Activated T-helper 1 cell treated with Interleukin-2 at 50 U/mL for 16 hours (primary cell): ENCODE measurements at regions not wholly inside any gene's neighbourhood (a gene's known extent, or its start where the extent isn't known, plus 50 kb on each side); places are given as distances from the start of the nearest gene placed in this dataset.

Experiments
- DNase-seq: peaks from one replicate; pipeline ENCODE4 v3.0.0-alpha.2; 2020; ENCODE audit warnings: low read depth

DNA sequence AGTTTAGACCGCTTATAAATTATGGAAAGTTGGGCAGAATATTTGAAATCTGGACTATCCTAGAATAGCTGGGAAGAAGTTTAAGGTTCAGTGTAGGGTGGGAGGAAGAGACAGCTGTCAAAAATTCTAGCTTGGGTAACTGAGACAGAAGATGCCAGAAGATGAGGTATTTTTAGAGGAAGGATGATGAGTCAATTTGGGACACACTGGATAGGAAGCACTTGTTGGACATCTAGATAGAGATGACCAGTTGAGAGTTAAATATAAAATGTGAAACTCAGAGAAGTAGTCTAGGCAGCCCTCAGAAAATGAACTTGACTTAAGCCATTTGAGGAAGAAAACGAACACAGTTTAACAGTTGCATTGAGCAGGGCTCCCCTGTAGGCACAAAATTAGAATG is 137.9 kb upstream of the MAP9 start:
- DNase-seq = no peak

DNA sequence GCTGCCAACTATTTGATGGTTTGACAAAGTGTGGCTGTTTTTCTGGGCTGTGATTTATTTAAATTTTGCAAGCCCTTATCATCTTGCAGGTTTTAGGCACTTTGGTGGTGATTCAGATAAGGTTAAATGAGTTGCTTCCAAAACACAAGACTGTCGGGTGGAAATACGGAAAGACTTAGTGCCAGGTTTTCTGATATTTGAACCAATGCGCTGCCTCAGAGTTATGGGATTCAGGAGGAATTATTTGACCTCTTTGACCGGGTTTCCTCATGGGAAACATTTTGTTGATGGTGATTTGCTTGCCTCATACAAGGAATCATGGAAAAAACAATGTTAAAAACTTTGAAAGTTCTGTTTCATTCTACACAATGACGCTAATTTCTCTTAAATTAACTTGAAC is 136.1 kb upstream of the MAP9 start:
- no peak for DNase-seq

DNA sequence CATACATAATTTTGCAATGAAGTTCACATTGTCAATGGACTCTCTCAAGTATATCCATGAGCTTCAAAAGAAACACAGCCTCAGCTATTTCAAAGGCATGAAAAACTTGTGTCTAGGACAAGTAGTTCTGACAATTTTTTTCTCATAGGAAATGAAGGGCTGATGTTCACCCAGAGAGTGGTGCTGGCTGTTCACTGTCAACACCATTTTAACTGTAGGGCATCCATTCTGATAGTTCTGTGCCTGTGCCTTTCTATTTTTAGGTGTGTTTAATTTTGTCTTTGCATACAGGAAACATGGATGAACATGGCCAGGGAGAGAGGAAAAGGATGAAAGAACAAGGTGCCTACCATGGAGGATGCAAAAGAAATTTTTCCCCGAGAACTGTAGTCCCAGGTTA is 135.3 kb upstream of the MAP9 start:
- DNase-seq = no peak

DNA sequence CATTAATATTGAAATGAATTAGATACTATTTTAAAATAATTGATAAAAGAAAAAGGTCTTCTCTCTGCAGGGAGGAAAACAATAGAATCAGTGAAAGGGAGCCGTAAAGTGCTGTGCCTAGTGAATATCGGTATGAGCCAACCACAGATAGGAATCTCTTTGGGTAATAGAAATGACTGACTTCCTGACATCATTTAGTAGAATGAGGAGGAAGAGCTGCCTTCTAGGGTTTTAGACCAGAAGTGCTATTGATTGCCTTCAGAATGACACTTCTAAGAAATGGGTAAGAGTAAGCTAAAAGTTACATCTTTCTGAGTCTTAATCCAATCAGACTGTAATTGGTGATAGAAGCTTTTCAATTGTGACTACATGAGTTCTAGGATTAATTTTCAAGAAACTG is 134.0 kb upstream of the MAP9 start:
- no peak for DNase-seq

DNA sequence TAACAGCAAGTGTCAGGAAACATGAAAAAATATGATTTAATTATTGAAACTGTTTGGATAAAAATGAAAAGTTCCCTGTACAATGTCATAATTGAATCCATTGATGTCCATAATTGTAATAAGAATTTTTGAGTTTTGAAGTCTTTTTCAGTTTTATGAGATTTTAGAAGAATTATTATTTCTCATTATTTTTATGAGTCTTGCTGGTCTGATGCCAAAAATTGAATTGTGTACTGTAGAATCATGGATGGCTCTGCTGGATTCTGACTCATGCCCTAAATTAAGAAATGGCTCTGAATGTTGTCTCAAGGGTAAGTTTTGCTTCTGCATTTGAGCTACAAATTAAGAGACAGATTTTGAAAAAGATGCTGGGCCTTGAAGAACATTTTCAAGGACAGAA is 132.8 kb upstream of the MAP9 start:
- no peak for DNase-seq

DNA sequence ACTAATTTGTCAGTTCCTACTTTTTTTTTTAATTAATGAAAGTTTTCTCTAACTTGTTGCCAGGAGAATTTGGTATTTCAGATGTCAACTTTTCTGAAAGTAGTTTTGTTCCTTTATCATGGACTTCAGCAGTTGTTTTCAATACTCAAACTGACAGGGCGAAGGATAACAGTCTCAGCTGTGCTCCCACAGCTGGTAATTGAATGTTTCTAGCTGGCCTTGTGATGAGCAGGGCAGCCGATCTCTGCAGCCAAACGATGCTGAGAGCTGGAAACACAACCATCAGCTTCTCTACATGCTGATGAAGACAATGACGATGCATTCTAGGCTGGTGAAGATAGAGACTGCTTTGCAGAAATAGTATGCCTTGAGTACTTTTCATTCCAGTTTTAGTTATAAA is 130.0 kb upstream of the MAP9 start:
- DNase-seq = no peak

DNA sequence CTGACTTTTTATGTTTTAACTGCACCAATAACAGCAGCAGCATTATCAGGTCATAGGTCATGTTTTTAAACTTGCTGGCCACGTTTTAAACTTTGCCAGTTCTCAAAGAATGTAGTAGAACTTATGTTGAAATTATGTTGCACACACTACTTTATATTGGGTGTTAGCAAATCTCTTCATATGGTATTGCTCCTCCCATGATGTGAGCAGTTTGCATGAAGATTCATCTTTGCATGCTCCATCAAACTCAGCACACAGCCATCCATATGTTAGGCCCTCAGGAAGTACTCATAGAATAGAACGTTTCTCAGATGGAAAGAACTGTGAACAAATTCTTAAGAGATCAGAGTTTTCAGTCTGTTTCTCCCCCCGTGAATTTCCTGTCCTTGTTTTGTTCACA is 128.6 kb upstream of the MAP9 start:
- no peak for DNase-seq

DNA sequence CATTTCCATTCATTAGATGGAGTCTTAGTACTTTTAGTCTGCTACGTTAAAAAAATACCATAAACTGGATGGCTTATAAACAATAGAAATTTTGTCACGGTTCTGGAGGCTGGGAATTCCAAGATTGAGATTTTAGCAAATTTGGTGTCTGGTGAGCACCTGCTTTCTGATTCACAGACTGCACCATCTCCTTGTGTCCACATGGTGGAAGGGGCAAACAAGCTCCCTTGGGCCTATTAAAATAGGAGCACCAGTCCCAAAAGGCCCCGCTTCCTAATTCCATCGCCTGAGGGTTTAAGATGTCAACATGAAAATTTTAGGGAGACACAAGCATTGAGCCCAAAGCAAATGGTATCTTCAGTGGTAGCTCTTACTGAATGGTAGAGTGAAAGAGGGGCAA is 120.5 kb upstream of the MAP9 start:
- no peak for DNase-seq

DNA sequence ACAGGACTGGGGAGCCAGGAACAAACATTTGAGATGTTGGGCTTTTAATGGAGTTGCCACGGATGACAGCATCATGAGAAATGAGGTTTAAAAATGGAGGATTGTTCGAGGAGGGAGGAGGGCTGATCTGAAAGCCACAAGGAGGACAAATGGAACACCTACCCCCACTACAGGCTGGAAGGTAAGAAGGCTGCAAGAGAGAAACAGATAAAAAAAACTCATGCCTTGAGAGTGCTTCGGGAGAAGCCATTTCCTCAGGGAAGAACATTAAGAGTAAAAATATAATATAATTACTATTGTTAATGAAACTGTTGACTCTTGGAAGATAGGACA is 119.5 kb upstream of the MAP9 start:
- DNase-seq = no peak

DNA sequence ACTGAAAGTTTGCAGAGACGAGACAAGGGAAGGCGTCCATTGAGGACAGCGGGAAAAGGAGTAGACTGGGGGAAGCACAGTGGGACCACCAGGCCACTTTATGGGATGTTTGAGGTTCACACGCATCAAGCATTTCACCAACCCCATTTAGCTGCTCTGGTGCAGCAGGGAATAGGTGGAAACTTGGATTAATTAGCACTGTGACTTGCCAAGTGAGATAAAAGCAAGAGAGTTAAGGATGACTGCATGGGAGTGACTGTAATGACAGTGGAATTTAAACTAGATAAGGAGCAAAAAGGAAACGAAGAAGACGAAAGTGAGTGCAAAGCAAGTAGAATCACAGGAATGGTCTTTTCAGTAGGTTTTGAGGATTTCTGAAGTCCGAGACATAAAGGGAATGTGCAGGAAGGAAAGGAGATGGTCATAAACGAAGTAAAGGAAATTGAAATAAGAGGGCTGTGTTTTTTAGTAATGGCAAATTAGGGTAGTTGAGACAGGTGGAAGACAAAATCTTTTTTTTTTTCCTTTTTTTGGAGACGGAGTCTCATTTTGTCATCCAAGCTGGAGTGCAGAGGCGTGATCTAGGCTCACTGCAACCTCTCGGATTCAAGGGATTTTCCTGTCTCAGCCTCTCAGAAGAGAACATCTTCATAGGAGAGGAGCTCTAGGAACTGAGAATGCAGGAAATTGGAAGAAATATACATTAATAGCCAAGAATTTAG is 119.0 kb upstream of the MAP9 start:
- DNase-seq = no peak

DNA sequence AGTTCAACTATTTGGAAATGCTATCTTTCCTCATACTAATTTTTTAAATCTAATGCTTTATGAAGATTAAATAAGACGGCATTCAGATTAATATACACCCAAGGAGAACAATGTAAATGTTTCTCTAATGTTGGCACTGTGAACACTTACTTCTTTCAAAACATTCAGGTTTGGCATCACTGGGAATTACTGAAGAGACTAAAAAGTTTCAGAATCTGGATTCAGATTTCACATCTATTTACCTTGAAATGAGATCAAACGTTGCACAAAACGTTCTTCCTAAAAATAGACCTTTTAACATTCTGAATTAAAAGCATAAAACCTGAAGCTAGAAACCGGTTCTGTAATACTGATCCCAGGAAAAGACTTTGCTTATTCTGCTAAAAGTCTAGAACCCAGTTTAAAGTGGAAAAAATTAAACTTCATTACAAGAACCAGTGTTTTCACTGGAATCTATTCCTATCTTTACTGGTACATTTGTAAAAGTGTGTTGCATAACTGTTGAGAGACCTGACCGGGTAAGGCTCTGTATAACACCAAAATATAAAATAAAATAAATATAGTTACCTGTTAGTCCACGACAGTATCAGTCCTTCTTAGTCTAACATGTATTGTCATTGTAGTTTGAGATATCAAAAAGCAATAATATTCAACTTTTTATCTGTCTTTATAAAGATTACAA is 117.4 kb upstream of the MAP9 start:
- no peak for DNase-seq

DNA sequence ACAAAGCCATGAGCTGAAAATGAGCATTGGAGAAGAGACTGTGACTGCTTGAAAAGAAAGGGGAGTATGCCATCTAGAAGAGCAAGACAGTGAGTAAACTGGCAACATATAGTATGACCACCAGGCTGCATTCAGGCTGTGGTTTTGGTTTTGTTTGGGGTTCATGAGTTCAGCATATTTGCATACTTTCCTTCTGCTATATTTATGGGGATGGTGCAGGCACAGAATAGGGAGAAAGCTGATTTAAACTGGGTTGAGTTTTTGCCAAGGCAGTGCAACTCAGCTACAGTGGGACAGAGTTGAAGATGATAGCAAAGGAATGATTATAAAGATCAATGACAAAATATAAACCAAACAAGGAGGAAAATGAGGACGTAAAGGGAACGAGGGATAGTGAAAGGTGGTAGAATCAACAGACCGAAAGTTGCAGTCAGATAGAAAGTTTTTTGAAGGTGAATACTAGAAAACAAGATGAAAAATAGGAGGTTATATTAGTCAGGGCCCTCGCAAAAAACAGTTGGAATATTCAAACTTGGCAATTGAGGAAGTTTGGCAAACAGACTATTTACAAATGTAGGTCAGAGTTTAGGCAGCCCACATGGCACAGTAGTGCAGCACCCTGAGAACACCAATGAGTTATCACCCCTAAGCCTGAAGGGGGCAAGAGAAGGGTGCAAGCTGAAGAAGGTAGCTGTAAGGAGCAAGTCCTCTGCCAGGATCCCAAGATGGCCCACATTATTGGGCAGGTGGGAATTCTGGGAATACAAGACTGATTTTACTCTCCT is 114.8 kb upstream of the MAP9 start:
- DNase-seq = no peak

DNA sequence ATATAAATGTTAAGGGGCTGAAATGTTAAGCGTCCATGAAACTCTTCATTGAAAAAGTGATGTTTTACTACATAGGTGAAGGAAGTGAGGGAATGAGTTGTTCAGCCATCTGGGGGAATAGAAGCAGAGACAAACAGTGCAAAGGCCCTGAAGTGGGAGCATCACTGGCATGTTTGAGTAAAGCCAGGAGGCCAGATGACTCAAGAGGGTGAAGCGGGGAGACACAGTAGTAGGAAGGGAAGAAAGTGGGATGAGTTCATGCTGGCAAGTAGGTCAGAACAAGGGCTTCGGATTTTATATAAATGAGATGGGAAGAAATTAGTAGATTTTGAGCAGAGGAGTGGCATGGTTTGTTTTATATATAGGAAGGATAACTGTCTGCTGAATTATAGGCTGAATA is 112.5 kb upstream of the MAP9 start:
- no peak for DNase-seq

DNA sequence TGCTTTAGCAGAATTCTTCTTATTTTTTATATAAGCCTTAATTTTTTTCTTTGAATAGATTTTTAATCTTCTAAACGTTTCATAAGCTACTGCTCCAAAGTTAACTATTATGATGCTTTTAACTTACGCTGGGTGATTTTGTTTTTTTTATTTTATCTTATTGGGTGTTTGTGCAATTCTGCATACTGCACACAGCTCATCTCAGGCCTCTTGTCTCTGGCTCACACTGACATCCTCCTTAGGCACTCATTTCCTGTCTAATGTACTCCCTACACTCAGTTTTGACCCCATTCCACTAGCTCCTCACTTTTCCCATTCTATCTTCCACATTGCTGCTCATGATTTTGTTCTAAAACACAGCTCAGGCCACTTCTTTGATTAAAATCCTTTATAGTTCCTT is 111.9 kb upstream of the MAP9 start:
- DNase-seq = no peak

DNA sequence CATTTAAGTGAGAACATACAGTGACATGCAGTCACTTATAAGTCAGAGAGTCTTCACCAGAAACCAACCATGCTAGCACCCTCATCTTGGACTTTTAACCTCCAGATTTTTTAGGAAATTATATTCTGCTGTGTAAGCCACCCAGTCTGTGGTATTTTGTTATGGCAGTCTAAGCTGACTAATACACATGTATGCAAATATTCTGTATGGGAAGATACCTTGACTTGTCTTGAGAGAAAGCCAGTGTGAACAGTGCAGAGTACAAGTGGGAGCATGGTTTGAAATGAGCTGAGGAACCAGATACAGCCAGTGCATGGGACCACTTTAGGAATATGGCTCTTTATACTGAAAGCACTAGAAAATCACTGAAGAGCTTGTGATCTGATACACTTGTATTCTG is 110.4 kb upstream of the MAP9 start:
- DNase-seq = no peak

DNA sequence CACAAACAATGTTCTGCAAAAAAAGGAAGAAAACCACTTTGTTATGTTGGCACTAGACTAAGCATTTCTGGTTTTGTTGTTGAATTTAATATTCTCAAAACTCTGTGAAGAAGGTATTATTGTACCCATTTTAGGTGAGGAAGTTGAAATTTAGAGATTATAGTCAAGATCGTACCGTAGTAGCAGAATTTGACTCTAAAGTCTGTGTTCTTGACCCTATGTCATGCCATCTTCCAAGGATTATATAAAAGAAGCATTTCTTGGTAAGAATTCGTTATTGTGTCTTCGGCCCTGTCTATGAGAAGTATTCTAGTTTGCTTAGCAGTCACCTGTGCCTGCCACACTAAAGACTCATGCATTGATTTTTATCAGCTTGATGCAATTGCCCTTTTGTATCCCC is 104.4 kb upstream of the MAP9 start:
- DNase-seq = no peak

DNA sequence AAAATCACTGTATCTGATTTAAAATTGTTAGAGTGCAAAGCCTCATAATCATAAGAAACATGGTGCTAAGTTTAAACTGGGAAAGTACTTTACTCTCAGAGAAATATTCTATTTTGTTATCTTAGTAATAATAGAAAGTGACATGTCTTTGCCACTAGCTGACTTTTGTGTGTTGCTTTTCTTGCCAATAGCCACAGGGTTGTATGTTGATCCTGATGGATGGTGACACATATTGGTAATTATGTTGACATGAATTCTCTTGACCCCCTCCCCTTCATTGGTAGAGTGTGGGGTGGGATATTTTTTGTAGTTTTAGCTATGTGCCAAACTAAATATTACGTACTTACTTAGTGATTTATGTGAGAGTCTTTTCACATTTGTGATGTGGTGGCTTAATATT is 103.1 kb upstream of the MAP9 start:
- DNase-seq = no peak

DNA sequence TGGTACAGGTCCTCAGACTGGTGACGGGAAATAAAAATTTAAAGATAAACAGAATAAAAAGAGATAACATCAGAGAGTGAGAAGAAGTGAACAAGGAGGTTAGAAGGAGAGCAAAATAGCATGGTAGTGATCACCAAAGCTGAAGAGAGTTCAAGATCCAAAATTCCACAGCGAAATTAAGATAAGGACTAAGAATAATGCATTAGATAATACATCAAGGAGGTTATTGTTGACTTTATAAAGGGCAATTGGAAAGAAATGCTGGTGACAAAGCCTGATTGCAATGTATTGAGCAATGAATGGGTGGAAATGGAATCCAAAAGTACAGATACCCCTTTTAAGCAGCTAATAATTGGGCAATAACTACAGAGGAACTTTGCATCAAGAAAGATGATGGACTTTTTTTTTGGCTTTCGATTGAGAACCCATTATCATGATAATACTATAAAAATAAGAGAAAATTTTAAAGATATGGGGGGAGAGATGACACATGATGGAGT is 101.6 kb upstream of the MAP9 start:
- DNase-seq = no peak

DNA sequence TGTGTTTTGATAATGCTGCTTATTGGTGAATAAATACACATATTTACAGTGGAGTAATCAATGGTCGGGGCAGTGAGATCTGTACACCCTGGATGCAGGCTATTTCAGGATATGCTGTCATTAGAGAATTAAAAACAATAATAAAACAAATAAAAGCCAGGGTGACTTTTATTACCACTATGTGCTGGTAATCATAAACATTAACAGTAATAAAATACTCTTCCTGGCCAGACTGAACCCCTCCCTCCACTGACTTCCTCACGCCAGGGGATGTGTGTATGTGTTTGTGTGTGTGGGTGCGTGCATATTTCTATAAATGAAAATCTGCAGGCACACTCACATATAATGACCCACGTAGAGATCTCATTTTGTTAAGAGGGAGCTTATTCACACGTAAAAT is 98.0 kb upstream of the MAP9 start:
- DNase-seq = no peak

DNA sequence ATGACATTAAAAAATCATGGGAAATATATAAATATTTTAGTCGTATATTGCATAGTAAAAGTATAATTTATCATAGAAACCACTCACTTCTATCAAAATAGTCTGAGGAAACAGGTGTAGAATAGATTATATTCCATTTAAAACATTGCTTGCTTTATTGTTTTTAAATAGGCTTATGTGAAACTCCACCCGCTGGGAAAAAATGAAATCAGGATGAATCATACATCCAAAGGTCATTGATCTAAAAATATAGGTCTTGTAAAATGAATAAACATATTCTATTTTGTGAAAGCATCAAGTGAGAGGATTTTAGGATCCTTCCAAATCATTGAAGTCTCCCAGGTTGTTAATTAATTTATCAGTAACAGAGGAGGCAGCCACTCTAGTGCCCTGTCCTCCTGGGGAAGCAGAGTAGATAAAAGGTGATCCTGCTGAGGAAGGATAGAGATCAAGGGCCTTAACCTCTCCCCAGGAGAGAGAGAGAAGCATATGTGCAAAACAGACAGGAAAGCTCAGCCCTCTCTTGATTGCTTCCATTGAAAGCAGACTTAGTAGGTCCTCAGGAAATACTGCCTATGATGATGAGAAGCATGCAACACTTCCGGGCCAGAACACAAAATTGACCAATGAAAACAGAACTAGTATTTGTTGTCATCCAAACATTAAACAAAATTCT is 96.8 kb upstream of the MAP9 start:
- no peak for DNase-seq

DNA sequence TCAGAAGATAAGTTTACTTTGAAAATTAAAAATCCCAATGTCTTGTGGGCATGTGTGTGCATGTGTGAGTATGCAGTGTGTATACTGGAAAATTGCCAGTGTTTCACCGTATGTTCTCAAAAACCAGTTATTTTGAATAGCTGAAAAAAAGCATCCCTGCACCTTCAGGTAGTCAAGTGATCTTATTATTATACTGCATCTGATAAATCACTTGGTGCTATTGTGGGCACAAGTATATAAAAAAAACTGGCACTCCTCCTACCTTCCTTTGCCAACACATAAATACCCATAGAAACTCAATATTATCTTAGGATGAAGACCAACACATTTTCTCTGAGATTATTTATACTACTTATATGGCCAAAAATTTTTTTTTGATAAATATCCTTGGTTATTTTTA is 91.5 kb upstream of the MAP9 start:
- DNase-seq = no peak

DNA sequence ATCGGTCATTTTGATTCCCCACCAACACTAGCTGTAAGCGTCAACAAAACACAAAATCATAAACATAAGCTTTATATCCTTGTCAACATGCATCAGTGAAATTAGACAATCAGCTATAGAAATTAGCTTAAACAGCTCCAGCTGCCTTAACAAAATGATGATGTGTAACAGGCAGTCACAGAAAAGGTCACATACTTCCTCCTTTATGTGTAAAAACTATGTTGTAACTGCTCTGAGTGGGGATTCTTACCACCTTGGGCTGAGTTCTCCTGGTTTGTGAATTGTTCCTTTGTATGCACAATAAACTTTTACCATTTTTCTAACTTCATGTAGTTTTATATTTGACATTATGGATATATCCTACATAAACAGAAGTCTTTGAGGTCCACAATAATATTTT is 73.9 kb upstream of the MAP9 start:
- no peak for DNase-seq

DNA sequence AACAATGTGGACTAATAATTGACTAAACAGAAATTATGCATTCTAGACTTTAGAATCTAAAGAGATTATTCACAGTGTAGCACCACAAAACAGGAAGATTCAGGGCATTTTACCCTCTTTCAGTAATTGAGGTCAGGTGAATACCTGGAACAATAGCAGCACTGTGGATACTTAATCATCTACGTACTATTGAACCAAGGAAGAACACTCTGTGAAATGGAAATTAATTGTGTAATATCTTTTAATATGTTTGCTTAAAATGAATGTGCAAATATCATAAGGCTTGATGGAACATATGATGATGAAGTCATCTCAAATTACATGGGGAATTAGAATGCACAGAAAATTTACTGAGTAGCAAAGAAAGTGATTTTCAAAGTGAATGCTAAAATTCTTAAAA is 68.5 kb upstream of the MAP9 start:
- DNase-seq = no peak
